Ascending aorta (tissue), 2 donors: ENCODE measurements at regions not wholly inside any gene's neighbourhood (a gene's known extent, or its start where the extent isn't known, plus 50 kb on each side); places are given as distances from the start of the nearest gene placed in this dataset.

ENCODE experiments used
- DNase-seq, 2 donors: peaks; one replicate each; pipeline ENCODE4 v3.0.0-alpha.2; 2019; ENCODE audit warnings: low spot score in 2 of 2
- H3K27ac ChIP-seq, 2 donors: fragments of 200-600 bp; sonication (generic); one replicate each; pipeline ENCODE4 v1.5.1; 2016 to 2017; ENCODE audit warnings: mild to moderate bottlenecking in 1 of 2
- H3K27me3 ChIP-seq: fragments of 200-600 bp; sonication (generic); one replicate; pipeline ENCODE4 v1.5.1; 2017
- H3K36me3 ChIP-seq, 2 donors: fragments of 200-600 bp; sonication (generic); one replicate each; pipeline ENCODE4 v1.5.1; 2016
- H3K4me1 ChIP-seq, 2 donors: fragments of 200-600 bp; sonication (generic); one replicate each; pipeline ENCODE4 v1.5.1; 2016 to 2017; ENCODE audit warnings: mild to moderate bottlenecking in 1 of 2
- H3K4me3 ChIP-seq, 2 donors: fragments of 200-600 bp; sonication (generic); one replicate each; pipeline ENCODE4 v1.5.1; 2016 to 2017; ENCODE audit warnings: mild to moderate bottlenecking in 1 of 2
- H3K9me3 ChIP-seq, 2 donors: fragments of 200-600 bp; sonication (generic); one replicate each; pipeline ENCODE4 v1.5.1; 2016
- intact Hi-C: fragments of 100-400 bp; cut with DNase I; formaldehyde crosslinking; loops from one replicate; pipeline ENCODE4 v1.15.1; 2023
- TF ChIP-seq, protein P1 (sequence below), 3 experiments: fragments of 200-600 bp in 2 of 3; fragments of 450-650 bp in 1 of 3; sonication (generic) in 2 of 3; IDR thresholded peaks; one replicate each; pipeline ENCODE4 v1.5.1; 2016 to 2019; ENCODE audit warnings: antibody characterized with exemption in 3 of 3, mild to moderate bottlenecking in 1 of 3, moderate library complexity in 1 of 3

DNA sequence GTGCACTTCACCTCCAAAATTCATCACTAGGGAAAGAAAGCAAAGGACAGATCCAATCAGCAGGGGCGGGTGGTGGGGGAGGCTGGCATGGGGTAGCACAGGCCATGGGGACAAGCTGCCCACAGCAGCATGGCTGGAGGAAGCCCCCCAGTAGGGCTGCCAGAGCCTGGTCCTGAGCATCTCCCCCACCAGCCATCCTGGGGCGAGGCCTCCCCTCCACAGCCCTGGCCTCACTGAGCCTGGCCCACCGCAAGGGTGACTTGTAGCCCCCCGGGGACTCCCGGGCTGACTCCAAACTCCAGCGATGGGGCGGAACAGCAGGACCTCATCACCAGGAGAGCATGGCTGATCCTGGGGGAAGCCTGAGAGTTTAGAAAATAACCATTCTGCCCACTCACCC, 92.4 kb upstream of the TCERG1L start:
- intact Hi-C loops: no loop called here
- Histone ChIP-seq H3K36me3 (no peaks in the 10 kb centered on the region), H3K9me3 (no peaks in the 10 kb centered on the region), H3K27ac (no peak overlapping the region), H3K4me1 (no peaks in the 10 kb centered on the region), H3K27me3 (no peaks in the 10 kb centered on the region), H3K4me3 (no peak overlapping the region)
- DNase-seq: no peak
- TF ChIP-seq, protein P1, sequence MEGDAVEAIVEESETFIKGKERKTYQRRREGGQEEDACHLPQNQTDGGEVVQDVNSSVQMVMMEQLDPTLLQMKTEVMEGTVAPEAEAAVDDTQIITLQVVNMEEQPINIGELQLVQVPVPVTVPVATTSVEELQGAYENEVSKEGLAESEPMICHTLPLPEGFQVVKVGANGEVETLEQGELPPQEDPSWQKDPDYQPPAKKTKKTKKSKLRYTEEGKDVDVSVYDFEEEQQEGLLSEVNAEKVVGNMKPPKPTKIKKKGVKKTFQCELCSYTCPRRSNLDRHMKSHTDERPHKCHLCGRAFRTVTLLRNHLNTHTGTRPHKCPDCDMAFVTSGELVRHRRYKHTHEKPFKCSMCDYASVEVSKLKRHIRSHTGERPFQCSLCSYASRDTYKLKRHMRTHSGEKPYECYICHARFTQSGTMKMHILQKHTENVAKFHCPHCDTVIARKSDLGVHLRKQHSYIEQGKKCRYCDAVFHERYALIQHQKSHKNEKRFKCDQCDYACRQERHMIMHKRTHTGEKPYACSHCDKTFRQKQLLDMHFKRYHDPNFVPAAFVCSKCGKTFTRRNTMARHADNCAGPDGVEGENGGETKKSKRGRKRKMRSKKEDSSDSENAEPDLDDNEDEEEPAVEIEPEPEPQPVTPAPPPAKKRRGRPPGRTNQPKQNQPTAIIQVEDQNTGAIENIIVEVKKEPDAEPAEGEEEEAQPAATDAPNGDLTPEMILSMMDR (IDR thresholded peaks at IDR 0.05): no peak

- no peak overlapping the region for H3K27ac ChIP-seq
Measured at GRCh38 chr10:131404886-131405285, 93.4 kb upstream of the TCERG1L start.

GRCh38 chr10:131406676-131407392, 95.3 kb upstream of the TCERG1L start:
- Histone ChIP-seq H3K4me3 (no peak overlapping the region), H3K4me1 (no peaks in the 10 kb centered on the region), H3K9me3 (no peaks in the 10 kb centered on the region), H3K27ac (no peak overlapping the region), H3K27me3 (no peaks in the 10 kb centered on the region), H3K36me3 (no peaks in the 10 kb centered on the region)
- TF ChIP-seq, protein P1 (IDR thresholded peaks at IDR 0.05): no peak
- no peak for DNase-seq
- intact Hi-C loops: no loop called here

More at GRCh38 chr10:131404886-131405285, 93.4 kb upstream of the TCERG1L start:
- Histone ChIP-seq H3K36me3 (no peaks in the 10 kb centered on the region), H3K27me3 (no peaks in the 10 kb centered on the region), H3K4me1 (no peaks in the 10 kb centered on the region), H3K9me3 (no peaks in the 10 kb centered on the region), H3K4me3 (no peak overlapping the region)
- intact Hi-C loops: no loop called here
- TF ChIP-seq, protein P1 (IDR thresholded peaks at IDR 0.05): no peak
- DNase-seq: no peak

- no peak for DNase-seq
- Histone ChIP-seq H3K36me3 (no peaks in the 10 kb centered on the region), H3K4me1 (no peaks in the 10 kb centered on the region), H3K27me3 (no peaks in the 10 kb centered on the region), H3K27ac (no peak overlapping the region), H3K9me3 (no peaks in the 10 kb centered on the region), H3K4me3 (no peak overlapping the region)
- intact Hi-C loops: no loop called here
- TF ChIP-seq, protein P1 (IDR thresholded peaks at IDR 0.05): no peak
Measured at GRCh38 chr10:131418681-131419080, 107.2 kb upstream of the TCERG1L start.

GRCh38 chr10:131419797-131420196, 108.3 kb upstream of the TCERG1L start:
- intact Hi-C loops: no loop called here
- Histone ChIP-seq H3K27ac (no peak overlapping the region), H3K27me3 (no peaks in the 10 kb centered on the region), H3K4me3 (no peak overlapping the region), H3K36me3 (no peaks in the 10 kb centered on the region), H3K4me1 (no peaks in the 10 kb centered on the region), H3K9me3 (no peaks in the 10 kb centered on the region)
- TF ChIP-seq, protein P1 (IDR thresholded peaks at IDR 0.05): no peak
- no peak for DNase-seq
